Progenitor cell of endocrine pancreas (in vitro differentiated cells): ENCODE measurements at regions not wholly inside any gene's neighbourhood (a gene's known extent, or its start where the extent isn't known, plus 50 kb on each side); places are given as distances from the start of the nearest gene placed in this dataset.

ENCODE experiments used
- DNase-seq: peaks from one replicate; pipeline ENCODE4 v3.0.0; 2021; ENCODE audit warnings: low spot score; ENCODE audit not compliant: unreplicated experiment
- H3K27ac Mint-ChIP-seq: 2 replicates; pipeline ENCODE4 v1.8.0; 2021; ENCODE audit warnings: mild to moderate bottlenecking, moderate library complexity, mixed read lengths
- H3K27me3 Mint-ChIP-seq: 2 replicates; pipeline ENCODE4 v1.8.0; 2021; ENCODE audit warnings: mixed read lengths
- H3K36me3 Mint-ChIP-seq: 2 replicates; pipeline ENCODE4 v1.8.0; 2022; ENCODE audit warnings: mixed read lengths; ENCODE audit not compliant: insufficient read depth
- H3K4me1 Mint-ChIP-seq: 2 replicates; pipeline ENCODE4 v1.8.0; 2021; ENCODE audit warnings: low read depth, mixed read lengths
- H3K4me3 Mint-ChIP-seq: 2 replicates; pipeline ENCODE4 v1.8.0; 2021; ENCODE audit warnings: low read depth, mild to moderate bottlenecking, moderate library complexity, mixed read lengths
- H3K9me3 Mint-ChIP-seq: 2 replicates; pipeline ENCODE4 v1.8.0; 2021; ENCODE audit warnings: low read depth, mixed read lengths
- CTCF ChIP-seq: fragments of 200-600 bp; sonication (generic); IDR thresholded peaks from one replicate; pipeline ENCODE4 v1.5.0; 2021; ENCODE audit warnings: antibody characterized with exemption, mild to moderate bottlenecking; ENCODE audit not compliant: unreplicated experiment

DNA sequence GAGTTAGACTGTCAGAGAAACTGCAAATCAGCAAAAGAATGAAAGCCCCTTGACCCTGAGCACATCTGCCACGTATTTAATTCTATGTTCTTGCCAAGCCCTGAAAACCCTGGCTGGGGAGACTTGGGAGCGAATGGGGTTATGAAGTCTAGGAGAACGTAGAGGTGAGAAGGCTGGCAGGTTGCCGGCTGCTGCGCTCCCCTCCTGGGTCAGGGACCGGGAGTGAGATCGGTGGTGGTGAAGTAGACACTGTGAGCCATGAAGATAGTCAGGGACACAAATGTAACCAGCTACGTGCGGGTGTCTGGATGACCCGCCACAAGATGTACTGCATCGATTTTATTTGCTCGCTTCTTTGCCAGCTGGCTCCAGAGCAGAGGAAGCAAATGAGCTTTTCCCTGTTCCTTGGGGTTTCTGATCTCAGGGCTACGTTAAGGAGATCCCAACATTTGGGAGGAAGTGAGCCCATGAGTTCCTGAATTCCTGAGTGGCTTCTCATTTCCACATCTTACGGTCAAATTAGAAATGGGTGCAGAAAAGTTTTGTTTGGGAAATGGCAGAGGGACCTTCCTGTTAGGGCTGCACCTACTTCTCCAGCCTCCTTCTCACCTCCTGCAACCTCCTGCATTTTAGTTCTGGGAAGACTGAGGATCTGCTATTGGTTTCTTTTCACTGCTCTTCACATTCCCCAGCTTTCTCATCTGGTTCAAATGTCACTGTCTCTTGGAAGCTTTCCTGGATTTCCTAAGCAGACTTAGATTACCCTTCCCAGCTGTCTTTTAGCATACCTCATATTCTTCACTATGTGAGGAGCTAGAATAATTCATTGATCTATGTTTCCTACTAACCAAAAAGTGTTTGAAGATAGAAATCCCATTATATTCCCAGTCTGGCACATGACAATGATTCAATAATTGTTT lies 360.6 kb downstream of the ZNF521 start:
- H3K4me3 Mint-ChIP-seq = no peak overlapping the region
- DNase-seq = no peak
- H3K36me3 Mint-ChIP-seq = no peaks in the 10 kb centered on the region
- peak overlapping the region; percentile 25 for H3K27ac Mint-ChIP-seq
- H3K27me3 Mint-ChIP-seq = peaks cover 79% of the 10 kb centered on the region
- H3K9me3 Mint-ChIP-seq = no peaks in the 10 kb centered on the region
- no peak for TF ChIP-seq CTCF
- H3K4me1 Mint-ChIP-seq = peaks cover 8% of the 10 kb centered on the region

DNA sequence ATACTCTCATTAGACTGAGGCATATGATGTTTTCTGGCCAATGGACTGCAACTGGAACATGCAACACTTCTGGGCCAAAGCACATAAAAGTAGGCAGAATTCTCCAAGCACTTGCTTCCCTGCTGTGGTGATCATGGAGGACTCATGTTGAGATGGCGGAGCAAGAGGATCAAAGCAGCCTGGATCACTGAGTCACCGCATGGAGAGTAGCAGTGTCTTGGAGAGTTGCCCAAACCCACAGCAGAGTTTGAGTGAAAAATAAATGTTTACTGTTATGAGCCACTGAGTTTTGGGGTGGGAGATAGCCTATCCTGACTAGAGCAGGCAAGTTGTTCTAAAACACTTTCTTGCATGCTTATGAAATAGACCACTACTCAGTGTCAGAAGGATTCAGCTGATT lies 359.5 kb downstream of the ZNF521 start:
- H3K9me3 Mint-ChIP-seq = no peaks in the 10 kb centered on the region
- no peak overlapping the region for H3K27ac Mint-ChIP-seq
- TF ChIP-seq CTCF = no peak
- DNase-seq = no peak
- H3K4me1 Mint-ChIP-seq = peaks cover 6% of the 10 kb centered on the region
- no peaks in the 10 kb centered on the region for H3K36me3 Mint-ChIP-seq
- peaks cover 68% of the 10 kb centered on the region for H3K27me3 Mint-ChIP-seq
- H3K4me3 Mint-ChIP-seq = no peak overlapping the region

DNA sequence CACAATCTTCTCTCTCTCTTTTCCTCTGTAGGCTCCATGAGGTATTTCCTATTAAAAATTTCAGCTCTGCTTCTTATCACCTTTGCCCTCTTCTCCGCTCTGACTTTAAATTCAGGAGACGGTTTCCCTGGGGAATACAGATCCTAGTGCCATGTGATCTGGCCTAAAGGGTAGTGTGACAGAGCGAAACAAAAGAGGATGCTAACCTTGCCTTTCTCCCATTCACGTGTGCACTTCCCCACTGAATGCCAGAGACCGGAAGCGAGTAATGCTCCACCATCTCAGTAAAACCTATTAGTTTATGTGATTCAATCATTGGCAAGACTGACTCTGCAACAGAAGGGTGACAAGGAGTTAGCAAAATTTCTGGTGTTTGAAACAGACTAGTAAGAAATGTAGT lies 358.3 kb downstream of the ZNF521 start:
- Mint-ChIP-seq H3K4me3 (no peak overlapping the region), H3K36me3 (no peaks in the 10 kb centered on the region), H3K4me1 (peaks cover 6% of the 10 kb centered on the region), H3K27me3 (peaks cover 60% of the 10 kb centered on the region), H3K9me3 (peaks cover under 1% of the 10 kb centered on the region), H3K27ac (no peak overlapping the region)
- no peak for TF ChIP-seq CTCF
- no peak for DNase-seq

DNA sequence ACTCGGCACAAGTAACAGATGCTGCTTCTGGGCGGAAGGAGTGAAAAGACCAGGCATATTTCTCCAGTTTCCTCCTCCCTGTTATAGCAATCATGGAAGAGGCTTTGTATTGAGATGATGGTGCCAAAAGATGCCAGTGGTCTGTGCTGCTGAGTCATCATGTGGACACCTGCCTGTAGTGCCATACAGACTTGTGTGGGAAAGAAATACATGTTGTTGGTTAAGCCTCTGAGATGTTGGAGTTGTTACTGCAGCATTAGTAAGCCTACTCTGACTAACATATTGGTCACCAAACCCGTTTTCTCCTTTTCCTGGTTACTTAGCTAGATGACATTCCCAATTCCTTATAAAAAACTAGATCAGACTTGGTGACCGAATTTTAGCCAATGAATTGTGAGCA lies 356.9 kb downstream of the ZNF521 start:
- H3K27me3 Mint-ChIP-seq = peaks cover 52% of the 10 kb centered on the region
- H3K27ac Mint-ChIP-seq = no peak overlapping the region
- DNase-seq = no peak
- peaks cover 5% of the 10 kb centered on the region for H3K36me3 Mint-ChIP-seq
- TF ChIP-seq CTCF = no peak
- no peak overlapping the region for H3K4me3 Mint-ChIP-seq
- H3K4me1 Mint-ChIP-seq = peaks cover 6% of the 10 kb centered on the region
- peaks cover 14% of the 10 kb centered on the region for H3K9me3 Mint-ChIP-seq

DNA sequence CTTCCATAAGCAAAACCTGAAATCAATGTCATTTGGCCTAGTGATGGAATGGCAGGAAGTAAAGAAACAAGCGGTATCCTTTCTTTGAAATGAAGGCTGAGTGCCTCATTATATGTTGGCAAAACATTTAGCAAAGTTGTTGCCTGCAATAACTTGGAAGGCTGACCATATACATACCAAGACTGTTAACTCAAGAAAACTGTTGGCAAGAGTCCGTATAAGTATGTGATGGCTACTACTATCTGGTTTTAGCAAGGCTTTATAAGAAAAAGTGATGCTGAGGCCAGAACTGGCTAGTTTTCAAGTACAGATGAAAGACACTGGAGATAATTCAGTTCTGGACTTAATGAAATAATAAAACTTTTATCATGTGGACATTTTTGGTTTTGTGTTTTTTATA lies 356.2 kb downstream of the ZNF521 start:
- Mint-ChIP-seq H3K9me3 (peaks cover 14% of the 10 kb centered on the region), H3K27ac (no peak overlapping the region), H3K4me3 (no peak overlapping the region), H3K4me1 (peaks cover 6% of the 10 kb centered on the region), H3K27me3 (peaks cover 45% of the 10 kb centered on the region), H3K36me3 (peaks cover 5% of the 10 kb centered on the region)
- DNase-seq = no peak
- TF ChIP-seq CTCF = no peak
